A673 (cell line): ENCODE measurements at regions not wholly inside any gene's neighbourhood (a gene's known extent, or its start where the extent isn't known, plus 50 kb on each side); places are given as distances from the start of the nearest gene placed in this dataset.

ENCODE experiments used
- EZH2 ChIP-seq: fragments of 200-600 bp; sonication (generic); IDR thresholded peaks from 2 replicates; pipeline ENCODE4 v1.6.1; 2017; ENCODE audit warnings: borderline replicate concordance, low read depth, mild to moderate bottlenecking, mixed read lengths, antibody characterized with exemption, low read length; ENCODE audit not compliant: poor library complexity, severe bottlenecking
- TF ChIP-seq, protein P1 (sequence below): fragments of 300-800, 200-600 bp; sonication (generic); conservative IDR thresholded peaks from 2 replicates; pipeline ENCODE4 v1.5.1; 2017; ENCODE audit warnings: low read depth, mild to moderate bottlenecking, antibody characterized with exemption, low read length, moderate library complexity, mixed read lengths

DNA sequence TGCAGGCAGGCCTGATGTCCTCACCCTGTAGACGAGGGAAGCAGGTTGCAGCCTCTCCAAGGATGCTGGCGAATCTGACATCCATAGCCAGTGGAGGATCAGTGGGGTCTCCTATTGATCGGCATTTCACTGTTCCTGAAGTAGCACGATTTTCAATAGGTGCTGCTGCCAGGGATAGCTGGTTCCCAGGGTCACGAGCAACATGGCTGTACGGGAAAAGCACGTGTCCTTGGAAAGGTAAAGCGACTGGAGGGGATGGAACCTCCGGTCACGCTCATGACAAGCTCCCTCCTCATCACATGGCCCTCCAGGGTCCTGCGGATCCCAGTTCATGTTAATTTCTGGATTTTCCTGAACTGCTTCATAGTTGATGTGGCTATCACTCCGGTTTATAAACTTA is 373.7 kb upstream of the SMIM21 start:
- TF ChIP-seq, protein P1, sequence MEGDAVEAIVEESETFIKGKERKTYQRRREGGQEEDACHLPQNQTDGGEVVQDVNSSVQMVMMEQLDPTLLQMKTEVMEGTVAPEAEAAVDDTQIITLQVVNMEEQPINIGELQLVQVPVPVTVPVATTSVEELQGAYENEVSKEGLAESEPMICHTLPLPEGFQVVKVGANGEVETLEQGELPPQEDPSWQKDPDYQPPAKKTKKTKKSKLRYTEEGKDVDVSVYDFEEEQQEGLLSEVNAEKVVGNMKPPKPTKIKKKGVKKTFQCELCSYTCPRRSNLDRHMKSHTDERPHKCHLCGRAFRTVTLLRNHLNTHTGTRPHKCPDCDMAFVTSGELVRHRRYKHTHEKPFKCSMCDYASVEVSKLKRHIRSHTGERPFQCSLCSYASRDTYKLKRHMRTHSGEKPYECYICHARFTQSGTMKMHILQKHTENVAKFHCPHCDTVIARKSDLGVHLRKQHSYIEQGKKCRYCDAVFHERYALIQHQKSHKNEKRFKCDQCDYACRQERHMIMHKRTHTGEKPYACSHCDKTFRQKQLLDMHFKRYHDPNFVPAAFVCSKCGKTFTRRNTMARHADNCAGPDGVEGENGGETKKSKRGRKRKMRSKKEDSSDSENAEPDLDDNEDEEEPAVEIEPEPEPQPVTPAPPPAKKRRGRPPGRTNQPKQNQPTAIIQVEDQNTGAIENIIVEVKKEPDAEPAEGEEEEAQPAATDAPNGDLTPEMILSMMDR: no peak
- no peak for TF ChIP-seq EZH2
